GM21423 (cell line): ENCODE measurements at regions not wholly inside any gene's neighbourhood (a gene's known extent, or its start where the extent isn't known, plus 50 kb on each side); places are given as distances from the start of the nearest gene placed in this dataset.

Experiments
- ATAC-seq: cut with Tn5 transposase; IDR thresholded peaks from one replicate; pipeline ENCODE4 v1.9.1; 2021; ENCODE audit warnings: mild to moderate bottlenecking, moderate library complexity; ENCODE audit not compliant: unreplicated experiment

- ATAC-seq = no peak
Observed at GRCh38 chr22:48396785-48397530, 1430.7 kb downstream of the BRD1 start.

- ATAC-seq = no peak
Observed at GRCh38 chr22:48396091-48396784, 1431.4 kb downstream of the BRD1 start.

DNA sequence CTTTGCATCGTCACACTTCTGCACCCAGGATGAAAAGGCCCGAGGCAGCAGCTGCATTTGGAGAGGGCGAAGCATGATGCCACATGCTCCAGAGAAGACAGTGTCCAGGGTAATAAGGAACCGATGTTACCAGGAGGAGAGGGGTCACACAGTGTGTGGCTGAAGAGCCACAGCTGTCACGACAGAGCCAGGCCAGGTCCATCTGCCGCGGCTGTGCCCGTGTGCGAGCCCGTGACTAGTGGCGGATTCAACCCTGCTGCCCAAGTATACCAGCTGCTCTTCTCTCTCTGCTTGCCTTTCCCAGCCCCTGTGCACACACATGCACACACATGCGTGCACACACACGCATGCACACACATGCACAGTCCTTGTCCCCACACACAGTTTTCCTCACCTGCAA is 1432.5 kb downstream of the BRD1 start:
- no peak for ATAC-seq

- no peak for ATAC-seq
Observed at GRCh38 chr22:48394787-48395186, 1432.9 kb downstream of the BRD1 start.

- ATAC-seq = no peak
Observed at GRCh38 chr22:48393885-48394284, 1433.8 kb downstream of the BRD1 start.

- ATAC-seq = no peak
Observed at GRCh38 chr22:48393041-48393370, 1434.7 kb downstream of the BRD1 start.

DNA sequence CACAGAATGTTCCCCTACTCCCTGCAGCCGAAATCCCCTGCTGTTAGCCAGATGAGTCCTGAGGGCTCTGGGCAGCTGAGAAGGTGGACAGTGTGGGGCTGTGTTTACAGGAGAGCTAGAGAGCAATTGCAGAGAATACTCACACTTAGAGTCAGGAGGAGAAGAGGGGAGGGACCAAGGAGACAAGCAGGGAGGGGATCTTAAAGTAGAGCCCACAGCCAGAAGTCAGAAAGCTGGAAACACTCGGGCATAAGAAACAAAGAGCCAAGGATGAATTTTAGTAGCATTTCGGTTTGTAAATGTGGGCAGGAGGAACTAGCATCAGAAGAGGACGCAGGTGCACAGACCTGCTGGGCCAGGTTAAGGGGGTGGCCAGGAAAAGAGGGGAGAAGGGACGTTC is 1435.9 kb downstream of the BRD1 start:
- no peak for ATAC-seq

DNA sequence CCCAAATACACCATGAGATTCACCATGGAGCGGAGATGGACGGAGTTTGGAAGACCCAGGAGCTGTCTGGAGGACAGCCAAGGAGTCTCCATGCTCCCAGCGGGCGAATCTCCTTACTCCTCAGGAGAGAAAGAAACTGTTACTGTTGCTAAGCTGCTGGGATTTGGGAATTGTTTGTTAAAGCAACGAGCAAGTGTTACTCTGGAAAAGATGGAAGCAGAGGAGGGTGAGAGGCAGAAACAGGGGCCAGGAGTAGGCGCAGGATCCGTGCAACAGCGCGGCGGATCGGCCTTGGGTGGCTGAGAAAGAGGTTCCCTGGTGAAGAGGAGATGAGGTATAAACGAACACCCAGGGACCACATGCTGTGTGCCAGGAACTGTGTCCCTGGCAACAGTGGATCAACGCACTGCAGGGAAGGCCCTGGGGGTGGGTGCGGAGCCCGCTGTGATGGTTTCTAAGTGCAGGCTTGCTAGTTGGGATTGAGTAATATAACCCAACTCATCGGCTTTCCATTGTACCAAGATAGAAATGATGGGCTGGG is 1436.4 kb downstream of the BRD1 start:
- ATAC-seq = no peak

DNA sequence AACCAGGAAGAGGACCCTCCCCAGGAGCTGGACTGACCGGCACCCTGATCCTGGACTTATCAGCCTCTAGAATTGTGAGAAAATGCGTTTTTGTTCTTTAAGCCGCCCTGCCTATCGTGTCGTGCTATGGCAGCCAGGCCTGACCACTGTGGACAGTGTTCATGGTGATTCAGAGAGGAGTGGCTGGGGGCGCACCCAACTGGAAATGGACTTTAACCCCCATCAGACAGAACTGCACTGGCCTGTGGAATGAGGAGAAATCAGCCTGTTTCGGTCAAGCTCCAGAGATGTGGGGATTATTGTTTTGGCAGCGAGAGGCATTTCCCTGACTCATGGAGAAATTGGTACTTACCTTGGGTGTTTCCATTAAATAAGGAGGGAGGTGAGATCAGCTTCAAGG is 1437.8 kb downstream of the BRD1 start:
- ATAC-seq = no peak

DNA sequence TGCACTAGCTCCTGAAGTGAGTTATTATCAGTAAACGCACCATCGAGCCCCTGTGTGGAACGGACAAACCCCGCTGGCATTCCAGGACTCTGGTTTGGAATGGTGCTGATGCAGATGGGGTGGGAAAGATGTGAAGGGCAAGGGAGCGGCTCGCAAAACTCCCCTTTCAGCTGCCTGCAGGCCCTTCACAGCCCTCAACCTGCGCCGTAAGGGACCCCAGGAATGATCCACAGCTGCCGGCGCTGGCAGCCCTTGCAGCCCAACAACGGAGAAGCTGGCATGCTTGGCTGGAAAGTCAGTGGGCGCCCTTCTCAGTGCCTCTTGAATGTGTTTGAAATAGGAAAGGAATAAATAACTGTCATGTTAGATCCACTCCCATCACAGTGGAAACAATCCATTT is 1445.5 kb downstream of the BRD1 start:
- ATAC-seq = no peak

GRCh38 chr22:48380016-48380665 is 1447.5 kb downstream of the BRD1 start:
- no peak for ATAC-seq

GRCh38 chr22:48379371-48379770 is 1448.3 kb downstream of the BRD1 start:
- ATAC-seq = no peak

DNA sequence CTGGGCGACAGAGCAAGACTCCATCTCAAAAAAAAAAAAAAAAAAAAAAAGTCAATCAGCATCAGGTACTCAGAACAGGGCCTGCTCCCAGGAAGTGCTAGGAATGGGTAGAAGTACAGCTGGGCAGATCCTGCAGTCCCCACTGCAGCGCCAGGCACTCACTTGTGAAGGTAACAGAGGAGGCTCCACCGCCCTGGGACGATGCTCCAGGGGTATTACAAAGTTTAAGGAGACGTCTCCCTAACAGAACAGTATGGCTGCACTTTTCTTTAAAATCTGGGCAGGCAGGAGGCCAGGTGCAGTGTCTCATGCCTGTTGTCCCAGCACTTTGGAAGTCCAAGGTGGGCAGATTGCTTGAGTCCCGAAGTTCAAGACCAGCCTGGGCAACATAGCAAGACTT is 1449.0 kb downstream of the BRD1 start:
- no peak for ATAC-seq

DNA sequence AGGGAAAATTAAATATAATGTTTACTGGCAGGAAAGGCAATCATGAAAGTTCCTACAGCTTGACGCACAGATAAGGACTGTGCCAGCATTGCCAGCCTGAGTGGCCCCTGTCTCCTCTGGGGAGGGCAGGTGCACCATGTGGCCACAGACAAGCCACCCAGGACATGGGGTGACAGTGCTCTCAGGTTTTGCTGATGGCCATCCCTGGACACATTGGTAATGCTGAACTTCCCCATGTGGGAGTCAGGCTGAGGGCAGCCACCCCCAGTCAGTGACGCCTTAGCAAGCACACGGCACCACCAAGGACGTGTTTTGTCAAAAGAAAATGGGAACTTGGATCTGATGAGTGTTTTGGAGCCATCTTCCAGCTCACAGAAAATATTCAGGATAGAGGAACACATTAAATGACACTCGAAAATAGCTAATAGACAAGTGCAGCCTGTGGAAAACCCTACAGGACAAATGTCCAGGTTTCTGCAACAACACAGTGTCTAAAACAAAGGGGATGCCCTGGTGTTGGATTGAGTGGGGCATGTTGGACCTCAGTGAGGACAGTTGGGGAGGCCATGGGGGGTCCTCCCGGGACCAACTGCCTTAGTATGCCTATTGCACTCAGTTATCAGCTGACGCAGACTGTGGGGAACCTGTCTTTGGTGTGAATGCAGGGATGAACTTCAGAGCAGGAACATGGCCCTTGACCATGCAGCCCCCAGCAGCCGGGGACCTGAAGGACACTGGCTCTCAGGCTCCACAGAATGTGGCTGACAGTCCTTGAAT is 1450.5 kb downstream of the BRD1 start:
- ATAC-seq = no peak

DNA sequence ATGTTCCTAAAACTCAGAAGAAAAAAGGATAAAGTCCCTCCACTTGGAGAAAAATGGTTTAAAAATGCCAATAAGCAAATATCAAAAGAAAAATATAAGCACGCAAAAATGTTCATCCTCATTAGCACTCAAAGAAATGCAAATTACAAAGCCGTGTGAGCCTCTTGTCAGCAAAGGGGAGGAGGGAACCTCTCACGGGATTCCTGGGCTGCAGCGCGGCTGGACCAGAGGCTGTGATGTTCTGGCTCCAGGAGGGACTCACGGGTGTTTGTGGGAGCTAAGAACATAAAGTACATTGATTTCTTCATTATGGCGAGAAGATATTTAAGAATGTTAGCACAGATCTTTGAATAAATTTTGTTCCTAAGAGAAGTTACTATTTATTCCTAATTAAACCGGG is 1451.2 kb downstream of the BRD1 start:
- ATAC-seq = no peak

DNA sequence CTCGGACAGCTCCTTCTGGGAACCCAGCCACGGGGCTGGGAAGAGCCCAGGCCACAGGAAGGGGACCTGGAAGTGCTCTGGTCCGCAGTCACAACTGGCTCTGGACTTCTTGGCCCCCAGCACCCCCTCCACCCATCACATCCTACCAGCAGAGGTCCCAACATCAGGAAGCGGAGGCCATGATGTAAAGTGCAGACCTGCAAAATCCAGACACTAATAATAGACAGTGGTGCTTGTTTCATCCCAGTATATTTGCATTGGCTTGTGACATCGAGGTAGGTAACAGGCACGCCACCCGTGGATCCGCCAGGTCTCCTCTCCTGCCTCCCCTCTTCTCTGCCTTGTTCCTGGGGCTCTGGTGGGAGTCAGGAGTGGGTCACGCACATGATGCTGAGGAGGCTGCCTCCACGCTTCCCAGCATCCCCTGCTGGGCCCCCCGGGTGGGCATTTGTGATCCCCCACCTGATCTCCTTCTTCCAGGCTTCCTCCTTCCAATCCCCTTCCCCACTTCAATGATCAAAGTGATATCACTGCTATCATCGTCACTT is 1454.0 kb downstream of the BRD1 start:
- no peak for ATAC-seq

DNA sequence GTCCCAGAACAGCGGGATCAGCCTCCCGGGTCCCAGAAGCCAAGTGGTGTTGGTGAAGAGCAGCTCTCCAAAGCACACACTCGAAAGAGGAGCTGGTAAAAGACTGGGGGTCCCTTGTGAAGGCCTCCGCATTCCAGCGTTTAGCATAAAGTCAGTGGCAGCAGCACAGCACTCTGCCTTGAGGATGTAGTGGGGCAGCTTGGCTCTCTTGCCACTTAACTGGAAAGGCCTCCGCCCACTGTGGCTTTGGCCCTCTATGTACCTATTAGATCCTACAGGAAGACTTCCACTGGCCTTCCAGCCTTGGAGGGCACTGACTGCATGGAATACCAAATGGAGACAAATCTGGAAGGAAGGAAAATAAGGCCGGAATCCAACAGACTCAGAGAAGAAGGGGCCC is 1455.3 kb downstream of the BRD1 start:
- no peak for ATAC-seq

DNA sequence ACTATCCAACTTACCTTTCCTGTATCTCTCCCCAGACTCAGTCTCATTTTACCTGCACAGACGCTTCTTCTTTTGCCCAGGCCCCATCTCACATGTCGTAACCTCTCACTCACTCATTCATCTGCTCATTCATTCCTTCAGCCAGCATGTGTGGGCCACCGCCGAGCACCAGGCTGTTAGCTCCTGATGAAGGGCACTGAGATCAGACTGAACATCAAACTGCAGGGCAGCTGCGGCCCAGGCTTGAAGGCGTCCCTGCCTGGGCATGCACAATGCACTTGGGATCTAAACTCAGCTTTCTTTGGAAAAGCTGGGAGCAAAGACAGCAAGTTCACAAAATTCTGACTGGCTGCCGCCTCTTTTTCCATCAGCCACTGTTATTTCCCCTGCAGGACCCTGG is 1456.3 kb downstream of the BRD1 start:
- no peak for ATAC-seq

DNA sequence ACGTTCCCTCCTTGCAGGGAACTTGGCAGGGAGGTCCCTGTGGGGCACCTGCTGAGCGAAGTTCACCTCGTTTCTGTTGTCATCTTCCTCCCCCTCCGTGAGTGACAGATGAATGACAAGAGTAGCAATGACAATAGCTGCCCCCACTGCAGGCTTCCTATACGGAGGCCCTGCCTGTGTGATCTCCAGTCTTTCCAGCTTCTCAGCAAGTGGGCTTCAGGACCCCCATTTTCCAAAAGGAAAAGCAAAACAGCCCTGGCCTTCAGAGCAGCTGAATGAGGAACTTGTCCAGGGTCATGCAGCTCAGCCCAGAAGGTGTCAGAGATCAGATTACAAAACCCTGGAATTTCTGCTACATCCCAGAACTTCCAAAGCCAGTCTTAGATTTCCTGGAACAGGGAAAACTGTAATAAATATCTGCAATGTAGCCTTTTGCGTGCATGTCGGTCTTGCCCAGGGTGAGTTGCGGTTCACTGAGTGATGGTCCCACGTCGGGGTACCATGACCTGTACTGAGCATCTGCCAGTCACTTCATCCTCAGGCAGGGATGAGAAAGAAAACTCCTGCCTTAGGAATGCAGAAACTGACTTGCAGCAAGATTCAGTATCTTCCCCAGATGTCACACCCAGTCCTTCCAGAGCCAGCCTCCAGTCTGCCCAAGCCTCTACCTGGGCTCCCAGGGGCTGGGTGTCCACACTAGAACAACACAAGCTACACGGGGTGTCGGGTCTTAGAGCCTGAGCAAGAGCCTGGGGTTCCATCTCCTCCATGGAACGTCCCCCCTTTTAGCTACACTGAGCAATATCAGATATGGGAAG is 1457.0 kb downstream of the BRD1 start:
- ATAC-seq = no peak
